EL (cell line): ENCODE measurements at regions not wholly inside any gene's neighbourhood (a gene's known extent, or its start where the extent isn't known, plus 50 kb on each side); places are given as distances from the start of the nearest gene placed in this dataset.
"Not testable (repeated sequence)": the region's sequence is repeated elsewhere in the genome, so short reads cannot be mapped to it uniquely, and the experiment has no call there.

Experiments
- DNase-seq: peaks from one replicate; pipeline ENCODE4 v3.0.0-alpha.2; 2016

- no peak for DNase-seq
Observed at GRCh38 chr4:4913628-4914027, 54.2 kb downstream of the MSX1 start.

- DNase-seq = peak; percentile 9
Observed at GRCh38 chr4:4914059-4914820, 54.8 kb downstream of the MSX1 start.

- no peak for DNase-seq
Observed at GRCh38 chr4:4914965-4915845, 55.7 kb downstream of the MSX1 start.

DNA sequence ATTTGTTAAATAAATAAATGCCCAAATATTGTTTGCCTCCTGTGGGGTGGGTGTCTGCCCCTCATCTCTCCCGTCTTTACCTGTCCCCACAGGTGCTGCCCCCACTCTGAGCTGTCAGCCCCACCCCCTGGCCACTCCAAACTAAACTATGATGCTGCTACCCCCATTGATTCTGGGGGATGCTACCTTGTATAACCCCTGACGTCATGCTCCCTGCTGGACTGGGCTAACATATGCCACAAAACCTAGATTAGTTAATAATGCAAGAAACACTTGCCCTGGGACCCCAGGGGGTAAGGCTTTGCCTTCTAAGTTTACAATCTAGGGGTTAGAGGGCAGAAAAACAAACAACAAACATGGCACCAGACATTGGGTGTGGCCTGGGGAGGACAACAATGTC, 58.6 kb downstream of the MSX1 start:
- DNase-seq = no peak

DNA sequence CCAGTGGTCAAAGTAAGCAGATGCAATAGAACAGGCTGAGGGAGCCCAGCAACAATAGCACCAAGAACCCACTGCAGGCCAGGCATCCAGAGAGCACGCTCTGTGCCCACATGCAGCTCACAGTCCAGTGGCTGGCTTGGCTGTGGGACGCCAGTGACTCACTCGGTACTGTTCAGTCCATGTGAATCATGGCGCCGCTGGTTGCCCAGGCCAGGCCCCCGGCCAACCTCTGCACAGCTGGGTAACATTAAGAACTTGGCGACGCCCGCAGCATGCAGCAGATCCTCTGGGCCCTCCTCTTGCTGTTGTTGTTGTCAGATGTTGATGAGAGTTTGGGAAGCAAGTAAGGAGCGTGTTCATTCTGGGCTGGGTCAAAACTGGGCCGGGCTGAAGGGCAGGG, 60.5 kb downstream of the MSX1 start:
- DNase-seq = peak; percentile 21

DNA sequence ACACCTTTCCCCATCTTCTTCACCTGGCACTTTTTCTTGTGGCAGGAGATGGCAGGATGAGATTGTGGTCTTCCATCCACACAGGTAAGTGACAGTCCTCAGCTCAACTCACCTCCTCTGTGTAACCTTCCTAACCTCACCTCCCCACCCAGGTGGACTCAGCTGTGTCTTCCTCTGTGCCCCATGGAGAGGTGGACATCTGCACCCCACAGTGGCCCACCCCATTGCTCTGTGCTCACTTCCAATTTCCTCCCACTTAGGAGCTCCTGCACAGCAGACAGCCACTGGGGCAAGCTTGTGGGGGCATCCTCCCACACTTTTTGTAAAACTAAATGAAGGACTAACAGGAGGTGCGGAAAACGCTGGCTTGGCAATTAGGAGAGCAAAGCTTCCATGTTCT, 61.6 kb downstream of the MSX1 start:
- no peak for DNase-seq

GRCh38 chr4:4922441-4922840, 63.0 kb downstream of the MSX1 start:
- DNase-seq = no peak

GRCh38 chr4:4923201-4923600, 63.7 kb downstream of the MSX1 start:
- DNase-seq = no peak

DNA sequence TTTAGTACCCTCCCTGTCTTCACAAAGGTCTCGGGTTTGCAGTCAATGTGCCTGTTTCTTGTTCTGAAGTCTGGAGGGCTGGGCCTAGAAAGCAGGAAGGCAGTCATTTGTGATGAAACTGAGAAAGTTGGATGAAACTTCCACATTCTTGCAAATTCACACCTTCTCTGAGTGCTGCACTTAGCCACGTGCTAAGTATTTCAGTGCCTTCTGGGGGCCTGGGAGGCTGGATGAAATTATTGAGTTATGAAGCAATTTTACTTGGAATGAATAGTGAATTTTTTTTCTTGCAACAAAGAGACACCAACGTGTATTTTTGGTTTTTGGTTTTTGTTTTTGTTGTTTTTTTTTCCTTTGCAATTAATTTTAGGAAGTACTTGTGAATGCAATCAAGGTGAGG, 71.2 kb downstream of the MSX1 start:
- no peak for DNase-seq

- no peak for DNase-seq
Observed at GRCh38 chr4:4935974-4936373, 76.5 kb downstream of the MSX1 start.

- DNase-seq = no peak
Observed at GRCh38 chr4:4937926-4938325, 78.5 kb downstream of the MSX1 start.

- no peak for DNase-seq
Observed at GRCh38 chr4:4941751-4942150, 77.5 kb downstream of the CYTL1 start.

- no peak for DNase-seq
Observed at GRCh38 chr4:4942658-4943057, 76.6 kb downstream of the CYTL1 start.

- DNase-seq = no peak
Observed at GRCh38 chr4:4945021-4945420, 74.2 kb downstream of the CYTL1 start.

DNA sequence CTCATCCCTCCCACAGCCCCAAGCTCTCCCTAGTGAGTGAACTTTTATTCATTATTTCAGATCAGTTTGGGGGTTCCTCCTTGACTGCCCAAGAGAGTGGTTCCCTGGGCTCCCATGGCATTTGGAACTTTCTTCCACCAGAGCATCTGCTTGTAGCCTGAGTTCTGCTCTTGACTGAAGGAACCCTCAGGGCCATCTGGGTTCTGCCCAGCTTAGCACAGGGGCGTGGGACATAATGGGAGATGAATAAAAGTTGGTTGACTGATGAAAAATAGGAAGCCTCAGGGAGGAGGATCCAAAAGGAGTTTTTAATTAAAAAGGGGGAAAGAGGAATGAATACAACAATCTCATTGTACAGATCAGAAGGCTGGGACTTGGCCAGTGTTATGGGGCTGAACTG, 73.4 kb downstream of the CYTL1 start:
- DNase-seq = no peak

DNA sequence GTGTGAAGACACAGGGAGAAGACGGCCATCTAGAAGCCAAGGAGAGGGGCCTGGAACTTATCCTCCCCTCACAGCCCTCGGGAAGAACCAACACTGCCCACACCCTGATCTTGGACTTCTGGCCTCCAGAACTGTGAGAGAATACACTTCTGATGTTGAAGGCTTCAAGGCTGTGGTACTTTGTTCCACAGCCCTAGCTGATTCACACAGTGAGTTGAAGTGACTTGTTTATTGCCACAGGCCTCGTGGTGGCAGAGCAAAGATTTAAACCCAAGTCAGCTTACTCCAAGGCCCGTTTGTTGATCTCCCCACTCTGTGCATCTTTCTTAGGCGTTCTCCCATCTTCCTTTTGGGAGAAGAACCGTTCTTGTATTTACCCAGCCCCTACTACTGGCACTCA, 72.8 kb downstream of the CYTL1 start:
- no peak for DNase-seq

- no peak for DNase-seq
Observed at GRCh38 chr4:4947721-4948120, 71.5 kb downstream of the CYTL1 start.

DNA sequence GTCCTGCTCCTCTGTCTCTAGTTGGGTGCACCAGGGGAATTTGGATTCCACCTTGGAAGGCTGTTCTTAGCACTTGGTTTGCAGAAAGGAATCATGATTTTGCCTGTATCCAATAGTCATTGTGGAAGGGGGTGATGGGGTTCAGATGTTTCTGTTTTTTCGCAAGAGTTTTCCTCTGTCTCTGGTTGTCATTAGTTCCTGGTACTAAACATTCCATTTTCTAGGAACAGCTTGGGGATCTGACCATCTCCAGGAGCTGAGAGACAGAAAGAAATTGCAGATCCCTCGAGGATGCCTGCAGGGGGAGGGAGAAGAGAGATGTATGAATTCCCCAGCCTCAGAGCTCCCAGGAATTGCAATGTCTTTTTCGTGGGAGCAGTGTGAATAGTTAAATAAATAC, 70.9 kb downstream of the CYTL1 start:
- no peak for DNase-seq

- DNase-seq = no peak
Observed at GRCh38 chr4:4950561-4951290, 68.5 kb downstream of the CYTL1 start.

DNA sequence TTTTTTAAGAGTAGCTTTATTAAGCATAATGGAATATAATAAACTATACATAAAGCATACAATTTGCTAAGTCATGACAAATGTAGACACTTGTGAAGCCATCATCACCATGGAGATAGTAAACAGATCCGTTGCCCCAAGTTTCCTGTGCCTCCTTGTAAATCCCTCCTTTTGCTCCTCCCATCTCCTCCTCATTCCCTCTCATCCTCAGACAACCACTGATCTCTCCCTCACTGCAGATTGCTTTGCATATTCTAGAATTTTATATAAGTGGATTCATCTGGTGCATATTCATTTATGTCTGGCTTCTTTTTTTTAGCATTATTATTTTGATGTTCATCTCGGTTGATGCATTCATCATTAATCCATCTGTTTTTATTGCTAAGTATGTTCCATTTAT, 67.0 kb downstream of the CYTL1 start:
- no peak for DNase-seq

DNA sequence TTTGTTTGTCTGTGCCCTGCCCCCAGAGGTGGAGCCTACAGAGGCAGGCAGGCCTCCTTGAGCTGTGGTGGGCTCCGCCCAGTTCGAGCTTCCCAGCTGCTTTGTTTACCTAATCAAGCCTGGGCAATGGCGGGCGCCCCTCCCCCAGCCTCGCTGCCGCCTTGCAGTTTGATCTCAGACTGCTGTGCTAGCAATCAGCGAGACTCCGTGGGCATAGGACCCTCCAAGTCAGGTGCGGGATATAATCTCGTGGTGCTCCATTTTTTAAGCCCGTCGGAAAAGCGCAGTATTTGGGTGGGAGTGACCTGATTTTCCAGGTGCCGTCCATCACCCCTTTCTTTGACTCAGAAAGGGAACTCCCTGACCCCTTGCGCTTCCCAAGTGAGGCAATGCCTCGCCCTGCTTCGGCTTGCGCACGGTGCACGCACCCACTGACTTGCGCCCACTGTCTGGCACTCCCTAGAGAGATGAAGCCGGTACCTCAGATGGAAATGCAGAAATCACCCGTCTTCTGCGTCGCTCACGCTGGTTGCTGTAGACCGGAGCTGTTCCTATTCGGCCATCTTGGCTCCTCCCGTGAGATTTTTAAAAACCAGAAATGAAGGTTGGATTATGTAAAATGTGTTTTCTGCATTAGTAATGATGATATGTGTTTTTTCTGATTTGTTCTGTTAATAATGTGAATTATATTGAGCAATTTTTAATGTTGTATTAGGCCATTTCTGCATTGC, 59.7 kb downstream of the CYTL1 start:
- not testable (repeated sequence) for DNase-seq

GRCh38 chr4:4960574-4960973, 58.7 kb downstream of the CYTL1 start:
- no peak for DNase-seq

GRCh38 chr4:4961936-4962335, 57.3 kb downstream of the CYTL1 start:
- DNase-seq = no peak
